Nephron (organoid): ENCODE measurements at regions not wholly inside any gene's neighbourhood (a gene's known extent, or its start where the extent isn't known, plus 50 kb on each side); places are given as distances from the start of the nearest gene placed in this dataset.

Experiments used
- H3K27ac Mint-ChIP-seq, 3 experiments: 2 replicates each; pipeline ENCODE4 v1.8.0; 2020; ENCODE audit warnings: mixed read lengths in 3 of 3, mild to moderate bottlenecking in 2 of 3, moderate library complexity in 1 of 3
- H3K27me3 Mint-ChIP-seq: 2 replicates; pipeline ENCODE4 v1.8.0; 2021; ENCODE audit warnings: low read depth, mild to moderate bottlenecking, moderate library complexity, mixed read lengths
- H3K36me3 Mint-ChIP-seq: 2 replicates; pipeline ENCODE4 v1.8.0; 2020; ENCODE audit warnings: low read depth, mixed read lengths
- H3K4me1 Mint-ChIP-seq: 2 replicates; pipeline ENCODE4 v1.8.0; 2020; ENCODE audit warnings: mixed read lengths
- H3K4me3 Mint-ChIP-seq, 3 experiments: 2 replicates each; pipeline ENCODE4 v1.8.0; 2020; ENCODE audit warnings: mild to moderate bottlenecking in 3 of 3, mixed read lengths in 3 of 3, moderate library complexity in 2 of 3
- H3K9me3 Mint-ChIP-seq: 2 replicates; pipeline ENCODE4 v1.8.0; 2020; ENCODE audit warnings: mixed read lengths
- CTCF ChIP-seq, 3 experiments: fragments of 200-600 bp; sonication (generic); IDR thresholded peaks; one replicate each; pipeline ENCODE4 v1.5.0; 2021; ENCODE audit warnings: antibody characterized with exemption in 3 of 3; ENCODE audit not compliant: unreplicated experiment in 3 of 3

- Mint-ChIP-seq H3K4me1 (peaks cover 12% of the 10 kb centered on the region), H3K27me3 (peaks cover 67% of the 10 kb centered on the region), H3K9me3 (no peaks in the 10 kb centered on the region), H3K27ac (no peak overlapping the region), H3K36me3 (no peaks in the 10 kb centered on the region), H3K4me3 (no peak overlapping the region)
- no peak for TF ChIP-seq CTCF (IDR thresholded peaks at IDR 0.05; ENCODE audit: unreplicated experiment in 3 of 3)
These were observed 88.2 kb downstream of the DMRTA2 start for GRCh38 chr1:50335036-50335435.

GRCh38 chr1:50333595-50333974, 89.7 kb downstream of the DMRTA2 start:
- peaks cover 12% of the 10 kb centered on the region for H3K4me1 Mint-ChIP-seq
- H3K27me3 Mint-ChIP-seq = peaks cover 81% of the 10 kb centered on the region
- H3K9me3 Mint-ChIP-seq = no peaks in the 10 kb centered on the region
- TF ChIP-seq CTCF (IDR thresholded peaks at IDR 0.05; ENCODE audit: unreplicated experiment in 3 of 3) = peak; percentile 27 to 46 (median 44)
- H3K27ac Mint-ChIP-seq = no peak overlapping the region
- peak overlapping the region; percentile 38 to 72 (median 70) for H3K4me3 Mint-ChIP-seq
- H3K36me3 Mint-ChIP-seq = no peaks in the 10 kb centered on the region

- no peaks in the 10 kb centered on the region for H3K36me3 Mint-ChIP-seq
- H3K27ac Mint-ChIP-seq = no peak overlapping the region
- TF ChIP-seq CTCF (IDR thresholded peaks at IDR 0.05; ENCODE audit: unreplicated experiment in 3 of 3) = peak; percentile 62 to 74 (median 64)
- H3K4me1 Mint-ChIP-seq = peaks cover 12% of the 10 kb centered on the region
- peaks cover 84% of the 10 kb centered on the region for H3K27me3 Mint-ChIP-seq
- H3K4me3 Mint-ChIP-seq = peak overlapping the region; percentile 62 to 70 (median 66)
- H3K9me3 Mint-ChIP-seq = no peaks in the 10 kb centered on the region
These were observed 90.2 kb downstream of the DMRTA2 start for GRCh38 chr1:50332941-50333594.

- H3K9me3 Mint-ChIP-seq = no peaks in the 10 kb centered on the region
- H3K4me1 Mint-ChIP-seq = no peaks in the 10 kb centered on the region
- TF ChIP-seq CTCF (IDR thresholded peaks at IDR 0.05; ENCODE audit: unreplicated experiment in 3 of 3) = no peak
- peaks cover 65% of the 10 kb centered on the region for H3K27me3 Mint-ChIP-seq
- H3K36me3 Mint-ChIP-seq = no peaks in the 10 kb centered on the region
- no peak overlapping the region for H3K4me3 Mint-ChIP-seq
- no peak overlapping the region for H3K27ac Mint-ChIP-seq
These were observed 93.8 kb downstream of the DMRTA2 start for GRCh38 chr1:50329332-50329932.

GRCh38 chr1:50328552-50328951, 94.7 kb downstream of the DMRTA2 start:
- H3K27ac Mint-ChIP-seq = no peak overlapping the region
- no peaks in the 10 kb centered on the region for H3K4me1 Mint-ChIP-seq
- H3K4me3 Mint-ChIP-seq = no peak overlapping the region
- peaks cover 56% of the 10 kb centered on the region for H3K27me3 Mint-ChIP-seq
- TF ChIP-seq CTCF (IDR thresholded peaks at IDR 0.05; ENCODE audit: unreplicated experiment in 3 of 3) = no peak
- no peaks in the 10 kb centered on the region for H3K9me3 Mint-ChIP-seq
- no peaks in the 10 kb centered on the region for H3K36me3 Mint-ChIP-seq

GRCh38 chr1:50326026-50326425, 97.2 kb downstream of the DMRTA2 start:
- H3K4me1 Mint-ChIP-seq = no peaks in the 10 kb centered on the region
- H3K36me3 Mint-ChIP-seq = no peaks in the 10 kb centered on the region
- no peak for TF ChIP-seq CTCF (IDR thresholded peaks at IDR 0.05; ENCODE audit: unreplicated experiment in 3 of 3)
- no peak overlapping the region for H3K4me3 Mint-ChIP-seq
- H3K9me3 Mint-ChIP-seq = no peaks in the 10 kb centered on the region
- H3K27me3 Mint-ChIP-seq = peaks cover 40% of the 10 kb centered on the region
- H3K27ac Mint-ChIP-seq = no peak overlapping the region
